H9 (cell line): ENCODE measurements at regions not wholly inside any gene's neighbourhood (a gene's known extent, or its start where the extent isn't known, plus 50 kb on each side); places are given as distances from the start of the nearest gene placed in this dataset.

Source experiments
- DNase-seq: peaks from one replicate; pipeline ENCODE4 v3.0.0-alpha.2; 2017
- H2AFZ ChIP-seq: one replicate; pipeline ENCODE4 v1.6.1; 2013; ENCODE audit warnings: mild to moderate bottlenecking, low read length, control low read depth, moderate library complexity
- H2AK5ac ChIP-seq: 2 replicates; pipeline ENCODE4 v1.6.1; 2013; ENCODE audit warnings: low read length, control low read depth, mixed read lengths; ENCODE audit not compliant: insufficient read length
- H2BK120ac ChIP-seq: one replicate; pipeline ENCODE4 v1.6.1; 2013; ENCODE audit warnings: low read depth, mild to moderate bottlenecking, low read length, control low read depth, inconsistent platforms; ENCODE audit not compliant: poor library complexity, severe bottlenecking
- H2BK12ac ChIP-seq: 2 replicates; pipeline ENCODE4 v1.6.1; 2013; ENCODE audit warnings: low read length, control low read depth, mixed read lengths, low read depth; ENCODE audit not compliant: insufficient read length
- H2BK15ac ChIP-seq: 2 replicates; pipeline ENCODE4 v1.6.1; 2013; ENCODE audit warnings: low read depth, low read length, control low read depth
- H2BK20ac ChIP-seq: one replicate; pipeline ENCODE4 v1.6.1; 2013; ENCODE audit warnings: low read depth, mild to moderate bottlenecking, low read length, control low read depth, inconsistent platforms; ENCODE audit not compliant: poor library complexity, severe bottlenecking
- H2BK5ac ChIP-seq: 2 replicates; pipeline ENCODE4 v1.6.1; 2013; ENCODE audit warnings: low read length, control low read depth, mixed read lengths; ENCODE audit not compliant: insufficient read length
- H3K14ac ChIP-seq: 2 replicates; pipeline ENCODE4 v1.6.1; 2013; ENCODE audit warnings: low read length, control low read depth; ENCODE audit not compliant: insufficient read depth
- H3K18ac ChIP-seq: 2 replicates; pipeline ENCODE4 v1.6.1; 2013; ENCODE audit warnings: low read depth, mild to moderate bottlenecking, mixed read lengths, low read length, control low read depth; ENCODE audit not compliant: insufficient read length
- H3K23ac ChIP-seq: 2 replicates; pipeline ENCODE4 v1.6.1; 2013; ENCODE audit warnings: low read length, control low read depth, mixed read lengths, low read depth; ENCODE audit not compliant: insufficient read length
- H3K23me2 ChIP-seq: 2 replicates; pipeline ENCODE4 v1.6.1; 2013; ENCODE audit warnings: low read depth, mild to moderate bottlenecking, mixed read lengths, low read length, control low read depth; ENCODE audit not compliant: insufficient read length, poor library complexity, severe bottlenecking
- H3K27ac ChIP-seq: 2 replicates; pipeline ENCODE4 v1.5.1; 2013; ENCODE audit warnings: low read length, control low read depth, mixed read lengths, low read depth; ENCODE audit not compliant: insufficient read length
- H3K27me3 ChIP-seq: 2 replicates; pipeline ENCODE4 v1.6.1; 2013; ENCODE audit warnings: low read length, control low read depth, inconsistent platforms; ENCODE audit not compliant: insufficient read depth
- H3K4ac ChIP-seq: 2 replicates; pipeline ENCODE4 v1.6.1; 2013; ENCODE audit warnings: low read depth, mild to moderate bottlenecking, control low read depth, inconsistent platforms, low read length, moderate library complexity
- H3K4me1 ChIP-seq: 2 replicates; pipeline ENCODE4 v1.6.1; 2013; ENCODE audit warnings: low read length, control low read depth, inconsistent platforms; ENCODE audit not compliant: insufficient read depth
- H3K4me2 ChIP-seq: 2 replicates; pipeline ENCODE4 v1.6.1; 2013; ENCODE audit warnings: low read length, control low read depth, mixed read lengths; ENCODE audit not compliant: insufficient read length, insufficient read depth
- H3K56ac ChIP-seq: 2 replicates; pipeline ENCODE4 v1.6.1; 2013; ENCODE audit warnings: low read depth, mild to moderate bottlenecking, mixed read lengths, low read length, control low read depth; ENCODE audit not compliant: insufficient read length
- H3K79me1 ChIP-seq: 2 replicates; pipeline ENCODE4 v1.6.1; 2013; ENCODE audit warnings: low read depth, mild to moderate bottlenecking, moderate library complexity, low read length, control low read depth, inconsistent platforms; ENCODE audit not compliant: insufficient read depth, poor library complexity, severe bottlenecking
- H3K79me2 ChIP-seq: 2 replicates; pipeline ENCODE4 v1.6.1; 2013; ENCODE audit warnings: low read length, control low read depth, inconsistent platforms; ENCODE audit not compliant: insufficient read depth
- H3K9ac ChIP-seq: 2 replicates; pipeline ENCODE4 v1.6.1; 2013; ENCODE audit warnings: low read length, control low read depth, mixed read lengths; ENCODE audit not compliant: insufficient read length; ENCODE audit errors: extremely low read depth
- H3K9me3 ChIP-seq: one replicate; pipeline ENCODE4 v1.6.1; 2013; ENCODE audit warnings: low read depth, low read length, inconsistent platforms; ENCODE audit not compliant: control insufficient read depth
- H3T11ph ChIP-seq: one replicate; pipeline ENCODE4 v1.6.1; 2013; ENCODE audit warnings: mild to moderate bottlenecking, low read length, control low read depth, inconsistent platforms
- H4K20me1 ChIP-seq: one replicate; pipeline ENCODE4 v1.6.1; 2013; ENCODE audit not compliant: control insufficient read depth, insufficient read length, insufficient read depth
- H4K5ac ChIP-seq: 2 replicates; pipeline ENCODE4 v1.6.1; 2013; ENCODE audit warnings: low read depth, mild to moderate bottlenecking, mixed read lengths, low read length, control low read depth; ENCODE audit not compliant: insufficient read length
- H4K8ac ChIP-seq: replicated peaks from 2 replicates; pipeline ENCODE4 v1.6.1; 2013; ENCODE audit warnings: low read length, control low read depth, mixed read lengths, low read depth; ENCODE audit not compliant: insufficient read length
- H4K91ac ChIP-seq: 2 replicates; pipeline ENCODE4 v1.6.1; 2013; ENCODE audit warnings: low read depth, mild to moderate bottlenecking, moderate library complexity, mixed read lengths, low read length, control low read depth; ENCODE audit not compliant: insufficient read length
- H3K27ac Mint-ChIP-seq, 3 experiments: 2 replicates in 2 of 3; 3 replicates in 1 of 3; pipeline ENCODE4 v1.8.0; 2020 to 2021; ENCODE audit warnings: mixed read lengths in 3 of 3, mild to moderate bottlenecking in 1 of 3, moderate library complexity in 1 of 3
- H3K27me3 Mint-ChIP-seq: 2 replicates; pipeline ENCODE4 v1.8.0; 2021; ENCODE audit warnings: low read depth, mild to moderate bottlenecking, moderate library complexity, mixed read lengths
- H3K36me3 Mint-ChIP-seq, 3 experiments: 2 replicates in 2 of 3; 3 replicates in 1 of 3; pipeline ENCODE4 v1.8.0; 2020 to 2021; ENCODE audit warnings: low read depth in 3 of 3, mixed read lengths in 3 of 3; ENCODE audit not compliant: insufficient read depth in 1 of 3
- H3K4me1 Mint-ChIP-seq, 2 experiments: 2 replicates each; pipeline ENCODE4 v1.8.0; 2020; ENCODE audit warnings: mixed read lengths in 2 of 2
- H3K4me3 Mint-ChIP-seq, 2 experiments: 2 replicates in 1 of 2; 3 replicates in 1 of 2; pipeline ENCODE4 v1.8.0; 2020 to 2021; ENCODE audit warnings: mild to moderate bottlenecking in 2 of 2, mixed read lengths in 2 of 2, moderate library complexity in 1 of 2
- H3K9me3 Mint-ChIP-seq, 2 experiments: 2 replicates in 1 of 2; 3 replicates in 1 of 2; pipeline ENCODE4 v1.8.0; 2020; ENCODE audit warnings: mild to moderate bottlenecking in 2 of 2, mixed read lengths in 2 of 2, moderate library complexity in 1 of 2
- CTCF ChIP-seq: fragments of 200-600 bp; sonication (generic); conservative IDR thresholded peaks from 3 replicates; pipeline ENCODE4 v1.8.0; 2021; ENCODE audit warnings: antibody characterized with exemption, mild to moderate bottlenecking
- WGBS: extraction: QIAGEN DNeasy Blood & Tissue Kit; methylation state at CpG from one replicate; pipeline ENCODE4 v1.1.7; 2013; ENCODE audit warnings: missing lambda C conversion rate, low lambda C conversion rate, mixed read lengths; ENCODE audit not compliant: insufficient read length; ENCODE audit errors: extremely low coverage; 5-methylcytosine and 5-hydroxymethylcytosine counted together

DNA sequence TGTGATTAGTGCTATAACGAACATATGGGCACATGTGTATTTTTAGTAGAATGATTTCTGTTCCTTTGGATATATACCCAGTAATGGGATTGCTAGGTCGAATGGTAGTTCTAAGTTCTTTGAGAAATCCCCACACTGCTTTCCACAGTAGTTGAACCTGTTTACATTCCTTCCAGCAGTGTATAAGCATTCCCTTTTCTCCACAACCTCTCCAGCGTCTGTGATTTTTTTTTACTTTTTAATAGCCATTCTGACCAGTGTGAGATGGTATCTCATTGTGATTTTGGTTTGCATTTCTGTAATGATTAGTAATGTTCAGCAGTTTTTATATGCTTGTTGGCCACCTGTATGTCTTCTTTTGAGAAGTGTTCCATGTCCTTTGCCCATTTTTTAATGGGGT lies 81.8 kb upstream of the SLC44A3 start:
- H3K4me3 Mint-ChIP-seq = no peak overlapping the region
- Histone ChIP-seq H3K79me2 (no peaks in the 10 kb centered on the region), H3K27me3 (no peaks in the 10 kb centered on the region), H2AFZ (no peak overlapping the region), H2BK5ac (no peak overlapping the region), H2AK5ac (no peak overlapping the region), H3K4me2 (no peak overlapping the region), H3K27ac (no peak overlapping the region), H2BK12ac (no peak overlapping the region), H3K18ac (no peak overlapping the region), H2BK20ac (no peak overlapping the region), H3K56ac (no peak overlapping the region), H3K23me2 (no peaks in the 10 kb centered on the region), H3K79me1 (no peaks in the 10 kb centered on the region), H3K4ac (no peak overlapping the region), H4K20me1 (no peaks in the 10 kb centered on the region), H3K14ac (no peak overlapping the region), H3K4me1 (no peaks in the 10 kb centered on the region; the same call in 1 of the 2 replicates), H2BK15ac (no peak overlapping the region), H2BK120ac (no peak overlapping the region), H3K9ac (no peak overlapping the region), H3K9me3 (no peaks in the 10 kb centered on the region), H4K91ac (no peak overlapping the region), H4K8ac (no peak overlapping the region), H3T11ph (no peak overlapping the region), H3K23ac (no peak overlapping the region), H4K5ac (no peak overlapping the region)
- no peak for TF ChIP-seq CTCF
- H3K9me3 Mint-ChIP-seq = no peaks in the 10 kb centered on the region
- DNase-seq = no peak
- peaks cover 35 to 40% of the 10 kb centered on the region in 2 experiments for H3K4me1 Mint-ChIP-seq
- H3K36me3 Mint-ChIP-seq = no peaks in the 10 kb centered on the region
- no CpG with 5 or more reads among the region's 3 CpGs for WGBS
- H3K27ac Mint-ChIP-seq = no peak overlapping the region
- H3K27me3 Mint-ChIP-seq = no peaks in the 10 kb centered on the region
